ENCODE measurements at regions not wholly inside any gene's neighbourhood (a gene's known extent, or its start where the extent isn't known, plus 50 kb on each side); places are given as distances from the start of the nearest gene placed in this dataset.
"Not testable (repeated sequence)": the region's sequence is repeated elsewhere in the genome, so short reads cannot be mapped to it uniquely, and the experiment has no call there.

GRCh38 chr19:14286594-14286993, 80.6 kb upstream of the ADGRL1 start:
- TF ChIP-seq CTCF (conservative IDR thresholded peaks at IDR 0.05 in 1 of 2, IDR thresholded peaks at IDR 0.05 in 1 of 2; ENCODE audit: extremely low read depth in 1 of 2, insufficient read depth in 1 of 2, low read depth in 1 of 2, low read length in 2 of 2); EZH2 (IDR thresholded peaks at IDR 0.05; ENCODE audit: borderline replicate concordance, low read length): not testable (repeated sequence)
